Left ventricle myocardium inferior (tissue), 1 donor: ENCODE measurements at regions not wholly inside any gene's neighbourhood (a gene's known extent, or its start where the extent isn't known, plus 50 kb on each side); places are given as distances from the start of the nearest gene placed in this dataset.

Experiments
- DNase-seq: peaks from one replicate; pipeline ENCODE4 v3.0.0-alpha.2; 2020
- H3K27ac ChIP-seq: fragments of 200-600 bp; replicated peaks from 2 replicates; pipeline ENCODE4 v1.8.0; 2021
- H3K27me3 ChIP-seq: fragments of 200-600 bp; 2 replicates; pipeline ENCODE4 v1.8.0; 2021; ENCODE audit warnings: low read depth
- H3K36me3 ChIP-seq: fragments of 200-600 bp; 2 replicates; pipeline ENCODE4 v1.8.0; 2021
- H3K4me1 ChIP-seq: fragments of 200-600 bp; 2 replicates; pipeline ENCODE4 v1.8.0; 2021
- H3K4me3 ChIP-seq: fragments of 200-600 bp; 2 replicates; pipeline ENCODE4 v1.8.0; 2021; ENCODE audit warnings: mild to moderate bottlenecking, moderate library complexity
- H3K9me3 ChIP-seq: fragments of 200-600 bp; replicated peaks from 2 replicates; pipeline ENCODE4 v1.8.0; 2021
- intact Hi-C: fragments of 100-400 bp; cut with micrococcal nuclease; formaldehyde crosslinking; loops from one replicate; pipeline ENCODE4 v1.11.0; 2022
- TF ChIP-seq, protein P1 (sequence below): fragments of 200-600 bp; IDR thresholded peaks from 2 replicates; pipeline ENCODE4 v1.8.0; 2021; ENCODE audit warnings: antibody characterized with exemption, mild to moderate bottlenecking, borderline replicate concordance
- donor health status: DM: no; HTN: yes; CAD: no; lungs with severe emphysema.

DNA sequence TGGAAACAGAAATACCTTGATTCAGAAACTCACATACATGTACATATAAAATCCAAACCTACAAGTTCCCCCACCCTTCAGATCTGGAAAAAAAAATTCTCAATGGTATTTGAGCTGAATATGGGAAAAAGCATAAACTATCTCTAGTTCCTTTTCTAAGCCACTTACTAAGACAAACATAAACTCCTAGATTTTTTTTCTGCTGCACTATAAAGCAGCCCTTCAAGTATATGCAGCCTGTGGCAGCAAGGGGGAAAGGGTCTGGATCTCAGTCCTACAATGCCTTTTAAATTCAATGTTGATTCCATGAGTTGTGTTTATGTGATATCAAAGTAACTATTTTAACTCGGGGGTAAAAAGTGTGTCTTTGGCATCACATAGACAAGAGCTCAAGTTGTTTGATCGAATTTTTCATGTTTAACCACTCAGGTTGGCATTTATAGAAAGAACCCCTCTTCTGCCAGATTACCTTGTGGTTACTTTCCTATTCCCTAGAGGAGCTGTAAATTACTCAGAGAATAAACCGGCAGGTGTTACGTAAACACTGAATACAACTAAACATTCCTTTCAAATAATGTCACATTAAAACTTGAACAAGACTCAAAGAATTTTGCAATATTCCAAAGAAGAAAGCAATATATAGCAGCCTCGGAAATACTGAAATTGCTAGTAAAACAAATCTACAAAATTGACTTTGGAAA is 91.8 kb upstream of the FER start:
- Histone ChIP-seq H3K4me1 (no peaks in the 10 kb centered on the region), H3K4me3 (no peak overlapping the region), H3K27ac (no peak overlapping the region), H3K9me3 (no peaks in the 10 kb centered on the region), H3K27me3 (no peaks in the 10 kb centered on the region), H3K36me3 (no peaks in the 10 kb centered on the region)
- DNase-seq = no peak
- intact Hi-C loops = no loop called here
- TF ChIP-seq, protein P1, sequence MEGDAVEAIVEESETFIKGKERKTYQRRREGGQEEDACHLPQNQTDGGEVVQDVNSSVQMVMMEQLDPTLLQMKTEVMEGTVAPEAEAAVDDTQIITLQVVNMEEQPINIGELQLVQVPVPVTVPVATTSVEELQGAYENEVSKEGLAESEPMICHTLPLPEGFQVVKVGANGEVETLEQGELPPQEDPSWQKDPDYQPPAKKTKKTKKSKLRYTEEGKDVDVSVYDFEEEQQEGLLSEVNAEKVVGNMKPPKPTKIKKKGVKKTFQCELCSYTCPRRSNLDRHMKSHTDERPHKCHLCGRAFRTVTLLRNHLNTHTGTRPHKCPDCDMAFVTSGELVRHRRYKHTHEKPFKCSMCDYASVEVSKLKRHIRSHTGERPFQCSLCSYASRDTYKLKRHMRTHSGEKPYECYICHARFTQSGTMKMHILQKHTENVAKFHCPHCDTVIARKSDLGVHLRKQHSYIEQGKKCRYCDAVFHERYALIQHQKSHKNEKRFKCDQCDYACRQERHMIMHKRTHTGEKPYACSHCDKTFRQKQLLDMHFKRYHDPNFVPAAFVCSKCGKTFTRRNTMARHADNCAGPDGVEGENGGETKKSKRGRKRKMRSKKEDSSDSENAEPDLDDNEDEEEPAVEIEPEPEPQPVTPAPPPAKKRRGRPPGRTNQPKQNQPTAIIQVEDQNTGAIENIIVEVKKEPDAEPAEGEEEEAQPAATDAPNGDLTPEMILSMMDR = no peak

DNA sequence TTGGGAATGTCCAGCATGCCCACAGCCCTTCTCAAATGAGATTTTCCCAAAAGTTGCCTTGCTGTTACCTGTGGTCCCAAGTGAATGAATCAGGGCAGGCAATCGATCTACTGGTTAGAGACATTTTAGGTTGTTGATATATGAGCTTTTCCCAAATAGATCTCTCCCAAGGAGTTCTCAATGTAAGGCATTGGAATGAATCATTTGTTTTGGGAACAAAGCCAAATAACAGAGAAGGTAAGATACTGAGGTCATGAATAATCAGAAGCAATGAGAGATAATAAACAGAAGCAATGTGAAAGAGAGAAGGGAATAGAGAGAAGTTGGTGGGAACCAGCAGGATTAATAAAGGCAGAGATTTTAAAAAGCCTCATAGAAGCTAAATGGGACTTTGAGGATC is 93.6 kb upstream of the FER start:
- intact Hi-C loops = no loop called here
- Histone ChIP-seq H3K27ac (no peak overlapping the region), H3K4me1 (peaks cover 5% of the 10 kb centered on the region), H3K27me3 (no peaks in the 10 kb centered on the region), H3K9me3 (no peaks in the 10 kb centered on the region), H3K36me3 (no peaks in the 10 kb centered on the region), H3K4me3 (no peak overlapping the region)
- DNase-seq = no peak
- TF ChIP-seq, protein P1 = no peak

DNA sequence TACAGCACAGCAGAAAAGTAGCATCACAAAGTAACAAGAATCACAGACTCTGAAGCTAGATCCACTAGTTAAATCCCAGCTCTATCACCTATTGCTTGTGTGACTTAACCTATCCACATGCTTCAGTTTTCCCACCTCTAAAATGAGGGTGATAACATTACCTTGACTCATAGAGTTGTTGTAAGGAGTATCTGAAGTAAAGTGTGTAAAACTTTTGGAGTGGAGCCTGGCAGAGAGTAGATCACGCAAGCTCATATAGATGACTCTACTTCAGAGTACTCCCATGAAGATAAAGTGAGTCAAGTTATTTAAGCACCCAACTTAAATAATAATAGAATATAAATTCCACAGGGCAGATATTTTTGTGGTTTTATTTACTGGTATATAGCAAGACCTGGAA is 94.5 kb upstream of the FER start:
- Histone ChIP-seq H3K4me3 (no peak overlapping the region), H3K4me1 (peaks cover 5% of the 10 kb centered on the region), H3K27me3 (no peaks in the 10 kb centered on the region), H3K36me3 (no peaks in the 10 kb centered on the region), H3K9me3 (no peaks in the 10 kb centered on the region), H3K27ac (no peak overlapping the region)
- no peak for DNase-seq
- intact Hi-C loops = no loop called here
- TF ChIP-seq, protein P1 = no peak

DNA sequence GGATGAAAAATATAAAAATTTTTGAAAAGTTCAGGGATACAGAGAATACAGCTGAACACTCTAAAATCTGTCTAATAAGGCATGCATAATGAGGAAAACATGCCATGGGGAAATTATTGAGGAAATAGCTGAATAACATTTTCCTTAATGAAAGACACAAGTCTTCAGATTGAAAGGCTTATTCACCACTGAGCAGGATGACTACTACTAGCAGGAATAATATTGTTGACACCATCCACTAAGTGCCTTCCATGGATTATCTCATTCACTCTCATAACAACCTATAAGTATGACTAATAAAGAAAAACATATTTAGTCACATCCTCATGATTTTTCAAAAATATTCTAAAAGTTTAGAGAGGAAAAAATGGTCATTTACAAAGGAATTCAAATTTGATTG is 96.7 kb upstream of the FER start:
- peaks cover 5% of the 10 kb centered on the region for H3K4me1 ChIP-seq
- H3K27me3 ChIP-seq = no peaks in the 10 kb centered on the region
- DNase-seq = no peak
- no peak overlapping the region for H3K27ac ChIP-seq
- peaks cover 11% of the 10 kb centered on the region for H3K9me3 ChIP-seq
- no peaks in the 10 kb centered on the region for H3K36me3 ChIP-seq
- H3K4me3 ChIP-seq = no peak overlapping the region
- TF ChIP-seq, protein P1 = no peak
- intact Hi-C loops = no loop called here

DNA sequence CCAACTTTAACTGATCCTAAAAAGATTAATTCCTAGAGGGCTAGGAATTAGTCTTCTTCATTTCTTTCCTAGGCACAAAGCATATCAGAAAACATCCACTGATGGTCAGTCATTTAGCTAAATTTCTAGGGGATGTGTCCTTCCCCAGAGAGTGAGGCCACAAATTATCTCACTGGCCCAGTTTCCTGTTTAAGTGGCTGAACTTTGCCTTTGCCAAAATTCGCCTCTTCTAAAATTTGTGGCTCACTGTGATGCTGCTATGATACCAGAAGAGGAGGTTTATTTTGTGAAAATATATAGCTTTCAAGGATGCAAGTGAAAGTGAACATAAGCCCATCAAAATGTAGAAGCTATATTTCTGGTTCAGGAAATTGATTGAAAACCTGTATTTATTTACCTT is 98.1 kb upstream of the FER start:
- Histone ChIP-seq H3K9me3 (peaks cover 11% of the 10 kb centered on the region), H3K27ac (no peak overlapping the region), H3K4me3 (no peak overlapping the region), H3K4me1 (peaks cover 5% of the 10 kb centered on the region), H3K27me3 (no peaks in the 10 kb centered on the region), H3K36me3 (no peaks in the 10 kb centered on the region)
- TF ChIP-seq, protein P1 = no peak
- no peak for DNase-seq
- intact Hi-C loops = no loop called here
